ENCODE measurements at regions not wholly inside any gene's neighbourhood (a gene's known extent, or its start where the extent isn't known, plus 50 kb on each side); places are given as distances from the start of the nearest gene placed in this dataset.

- Histone ChIP-seq H4K20me1 (ENCODE audit: control insufficient read depth, extremely low read depth, insufficient read depth, low read length) (no peaks in the 10 kb centered on the region), H3K9me1 (ENCODE audit: control insufficient read depth, extremely low read depth, insufficient read depth, low read length) (no peaks in the 10 kb centered on the region), H2AFZ (ENCODE audit: control insufficient read depth, low read length) (no peak overlapping the region), H3K4me3 (ENCODE audit: control insufficient read depth in 2 of 3, extremely low read depth in 1 of 3, insufficient read depth in 2 of 3, low read depth in 1 of 3, low read length in 3 of 3) (no peak overlapping the region), H3K4me2 (ENCODE audit: control insufficient read depth, extremely low read depth, insufficient read depth, low read depth, low read length) (no peak overlapping the region), H3K36me3 (ENCODE audit: control insufficient read depth in 2 of 2, extremely low read depth in 1 of 2, insufficient read depth in 2 of 2, low read length in 2 of 2) (no peaks in the 10 kb centered on the region), H3K4me1 (ENCODE audit: control insufficient read depth, extremely low read depth, insufficient read depth, low read length) (no peaks in the 10 kb centered on the region), H3K9me3 (ENCODE audit: control insufficient read depth, low read depth, low read length) (no peaks in the 10 kb centered on the region), H3K79me2 (ENCODE audit: control insufficient read depth, insufficient read depth, low read length) (no peaks in the 10 kb centered on the region), H3K27ac (ENCODE audit: control insufficient read depth, insufficient read depth, low read length) (no peak overlapping the region), H3K27me3 (ENCODE audit: control insufficient read depth, extremely low read depth, insufficient read depth, low read length) (no peaks in the 10 kb centered on the region), H3K9ac (ENCODE audit: control insufficient read depth, extremely low read depth, insufficient read depth, low read length) (no peak overlapping the region)
- dilution Hi-C loops (cut with MboI; ENCODE audit: extremely low pct_ligation_motif_present, low sequenced_read_pairs): no loop called here
- no peak for DNase-seq (ENCODE audit: low read depth, low spot score)
- no peak for FAIRE-seq
- no peak for TF ChIP-seq CTCF (optimal IDR thresholded peaks at IDR 0.05 in 1 of 3, IDR thresholded peaks at IDR 0.05 in 1 of 3, conservative IDR thresholded peaks at IDR 0.05 in 1 of 3; ENCODE audit: extremely low read depth in 1 of 3, insufficient read depth in 2 of 3, low read length in 3 of 3)
- no peak for TF ChIP-seq EZH2 (IDR thresholded peaks at IDR 0.05; ENCODE audit: low read length)
Measured at GRCh38 chr4:129822701-129823100, 726.7 kb downstream of the C4orf33 start.

DNA sequence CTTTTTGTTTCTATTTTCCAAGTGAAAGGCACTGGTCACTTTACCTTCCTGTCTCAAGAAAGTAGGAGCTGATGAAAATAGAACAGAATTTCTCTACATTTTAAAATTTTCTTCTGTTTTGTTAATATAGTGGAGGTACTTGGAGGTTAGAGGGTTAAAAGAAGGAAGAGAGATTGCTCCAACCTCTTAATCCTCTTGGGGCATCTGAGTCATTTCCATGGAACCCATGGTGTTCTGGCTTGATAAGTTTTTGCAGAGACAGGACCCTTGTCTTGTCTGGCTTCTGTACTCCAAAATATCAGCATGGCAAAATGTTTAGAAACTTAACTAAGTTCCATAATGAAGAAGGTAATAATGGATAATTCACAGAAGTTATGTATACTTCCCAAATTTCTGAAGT is 727.2 kb downstream of the C4orf33 start:
- FAIRE-seq (no peak), DNase-seq (ENCODE audit: low read depth, low spot score) (no peak)
- Histone ChIP-seq H3K4me3 (ENCODE audit: control insufficient read depth in 2 of 3, extremely low read depth in 1 of 3, insufficient read depth in 2 of 3, low read depth in 1 of 3, low read length in 3 of 3) (no peak overlapping the region), H3K36me3 (ENCODE audit: control insufficient read depth in 2 of 2, extremely low read depth in 1 of 2, insufficient read depth in 2 of 2, low read length in 2 of 2) (no peaks in the 10 kb centered on the region), H3K27ac (ENCODE audit: control insufficient read depth, insufficient read depth, low read length) (no peak overlapping the region), H3K4me1 (ENCODE audit: control insufficient read depth, extremely low read depth, insufficient read depth, low read length) (no peaks in the 10 kb centered on the region), H3K9me3 (ENCODE audit: control insufficient read depth, low read depth, low read length) (no peaks in the 10 kb centered on the region), H3K4me2 (ENCODE audit: control insufficient read depth, extremely low read depth, insufficient read depth, low read depth, low read length) (no peak overlapping the region), H3K79me2 (ENCODE audit: control insufficient read depth, insufficient read depth, low read length) (no peaks in the 10 kb centered on the region), H4K20me1 (ENCODE audit: control insufficient read depth, extremely low read depth, insufficient read depth, low read length) (no peaks in the 10 kb centered on the region), H3K9ac (ENCODE audit: control insufficient read depth, extremely low read depth, insufficient read depth, low read length) (no peak overlapping the region), H3K27me3 (ENCODE audit: control insufficient read depth, extremely low read depth, insufficient read depth, low read length) (no peaks in the 10 kb centered on the region), H3K9me1 (ENCODE audit: control insufficient read depth, extremely low read depth, insufficient read depth, low read length) (no peaks in the 10 kb centered on the region), H2AFZ (ENCODE audit: control insufficient read depth, low read length) (no peak overlapping the region)
- TF ChIP-seq CTCF (optimal IDR thresholded peaks at IDR 0.05 in 1 of 3, IDR thresholded peaks at IDR 0.05 in 1 of 3, conservative IDR thresholded peaks at IDR 0.05 in 1 of 3; ENCODE audit: extremely low read depth in 1 of 3, insufficient read depth in 2 of 3, low read length in 3 of 3) (no peak), EZH2 (IDR thresholded peaks at IDR 0.05; ENCODE audit: low read length) (no peak)
- dilution Hi-C loops (cut with MboI; ENCODE audit: extremely low pct_ligation_motif_present, low sequenced_read_pairs): no loop called here
